ENCODE measurements at regions not wholly inside any gene's neighbourhood (a gene's known extent, or its start where the extent isn't known, plus 50 kb on each side); places are given as distances from the start of the nearest gene placed in this dataset.

DNA sequence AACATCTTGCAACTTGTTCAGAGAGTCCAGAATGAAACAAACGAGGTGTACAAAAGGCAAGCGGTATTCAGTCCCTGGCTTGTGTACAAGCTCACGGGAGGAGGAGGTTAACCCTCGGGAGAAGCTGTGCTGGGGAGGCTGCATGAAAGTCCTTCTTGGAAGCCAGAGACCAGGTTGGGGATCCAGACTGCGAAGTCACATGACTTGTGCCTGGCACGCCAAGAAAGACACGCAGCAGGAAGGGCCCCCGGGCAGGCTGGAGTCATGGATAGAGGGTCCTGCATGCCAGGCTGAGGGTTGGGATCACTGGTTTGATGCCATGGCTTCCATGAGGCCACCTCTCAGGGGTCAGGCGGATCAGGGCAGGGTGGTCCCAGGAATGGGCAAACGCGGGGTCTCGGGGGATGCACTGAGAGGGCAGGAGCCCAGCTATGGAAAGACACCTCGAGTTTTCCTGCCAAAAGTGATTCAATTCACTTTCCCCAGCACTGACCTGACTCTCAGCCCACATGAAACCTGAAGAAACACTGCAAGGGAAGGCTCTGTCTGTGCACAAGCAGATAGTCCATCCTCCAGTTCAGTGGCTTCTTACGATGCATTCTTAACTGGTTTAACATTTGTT, 79.4 kb downstream of the DLL1 start:
- POLR2A ChIA-PET, result no interaction called here
- H4K20me1 ChIP-seq (ENCODE audit: insufficient read depth), result no peaks in the 10 kb centered on the region

DNA sequence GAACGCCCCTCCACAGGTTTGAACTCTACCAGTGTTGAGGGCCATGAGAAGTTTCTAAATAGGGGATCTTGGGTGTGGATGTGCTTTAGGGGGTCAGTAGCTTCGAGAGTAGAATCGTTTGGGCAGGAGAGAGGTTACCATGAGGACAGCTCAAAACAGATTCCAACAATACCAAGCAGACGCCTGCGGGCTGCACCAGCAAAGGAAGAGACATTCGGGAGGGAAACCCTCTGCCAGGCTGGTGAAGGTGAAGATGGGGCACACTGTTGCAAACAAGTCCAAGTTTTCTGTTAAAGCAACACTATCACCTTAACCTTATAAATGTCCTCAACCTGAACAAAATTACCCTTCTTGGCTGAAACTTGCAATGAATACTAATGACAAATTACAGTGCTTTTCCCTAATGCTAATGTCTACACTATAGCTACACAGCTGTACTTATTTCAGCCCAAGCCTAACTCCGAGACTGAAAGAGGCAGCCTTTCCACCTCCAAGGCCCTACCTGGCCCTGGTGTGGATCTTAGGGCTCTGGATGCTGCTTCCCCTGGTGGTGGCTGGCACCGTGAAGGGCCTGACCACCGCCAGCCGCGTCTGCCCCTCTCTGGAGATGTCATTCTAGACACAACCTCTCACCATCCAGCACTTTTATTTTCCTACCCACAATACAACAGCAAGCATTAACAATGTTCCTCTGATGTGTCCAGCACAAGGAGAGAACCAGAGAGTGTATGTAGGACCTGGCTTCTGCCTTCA, 80.1 kb downstream of the DLL1 start:
- Histone ChIP-seq H4K20me1 (ENCODE audit: insufficient read depth) (no peaks in the 10 kb centered on the region), H3K4me1 (ENCODE audit: control insufficient read depth in 1 of 2, insufficient read depth in 2 of 2, low read depth in 1 of 2, low read length in 1 of 2) (peaks cover 0 to 12% of the 10 kb centered on the region in 2 experiments; a peak in 1 of 4 replicates), H3K79me2 (ENCODE audit: insufficient read depth) (no peaks in the 10 kb centered on the region), H3K4me2 (no peak overlapping the region), H3K36me3 (replicated peaks in 1 of 2; ENCODE audit: control insufficient read depth in 1 of 2, insufficient read depth in 2 of 2, low read length in 1 of 2) (no peaks in the 10 kb centered on the region), H2AFZ (ENCODE audit: low read depth) (no peak overlapping the region), H3F3A (replicated peaks; ENCODE audit: insufficient read depth) (no peaks in the 10 kb centered on the region), H3K27ac (ENCODE audit: low read depth in 2 of 2, low read length in 1 of 2) (no peak overlapping the region), H3K27me3 (ENCODE audit: insufficient read depth) (no peaks in the 10 kb centered on the region), H3K9me2 (no peaks in the 10 kb centered on the region), H3K9ac (no peak overlapping the region), H3K4me3 (ENCODE audit: low read depth in 2 of 2, low read length in 1 of 2) (no peak overlapping the region), H3K9me3 (no peaks in the 10 kb centered on the region)
- ChIA-PET CTCF (no interaction called here), POLR2A (no interaction called here)
- DNase-seq, result peak; percentile 13
- WGBS (ENCODE audit: low lambda C conversion rate), result 45% methylated on average over 11 of the region's 11 CpGs
- TF ChIP-seq YY1 (IDR thresholded peaks at IDR 0.05; ENCODE audit: low read depth), result no peak
- TF ChIP-seq CHD2 (IDR thresholded peaks at IDR 0.05; ENCODE audit: low read length, partially characterized antibody), result no peak
- no peak for TF ChIP-seq TEAD4 (IDR thresholded peaks at IDR 0.05; ENCODE audit: borderline replicate concordance, insufficient read depth)
- TF ChIP-seq, protein P1, sequence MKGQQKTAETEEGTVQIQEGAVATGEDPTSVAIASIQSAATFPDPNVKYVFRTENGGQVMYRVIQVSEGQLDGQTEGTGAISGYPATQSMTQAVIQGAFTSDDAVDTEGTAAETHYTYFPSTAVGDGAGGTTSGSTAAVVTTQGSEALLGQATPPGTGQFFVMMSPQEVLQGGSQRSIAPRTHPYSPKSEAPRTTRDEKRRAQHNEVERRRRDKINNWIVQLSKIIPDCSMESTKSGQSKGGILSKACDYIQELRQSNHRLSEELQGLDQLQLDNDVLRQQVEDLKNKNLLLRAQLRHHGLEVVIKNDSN (IDR thresholded peaks at IDR 0.05; ENCODE audit: borderline replicate concordance, low read depth), result no peak
- TF ChIP-seq MEF2A (IDR thresholded peaks at IDR 0.05; ENCODE audit: borderline replicate concordance, low read depth), result no peak
- TF ChIP-seq RXRA (IDR thresholded peaks at IDR 0.05; ENCODE audit: borderline replicate concordance, low read depth), result no peak
- TF ChIP-seq, protein P2, sequence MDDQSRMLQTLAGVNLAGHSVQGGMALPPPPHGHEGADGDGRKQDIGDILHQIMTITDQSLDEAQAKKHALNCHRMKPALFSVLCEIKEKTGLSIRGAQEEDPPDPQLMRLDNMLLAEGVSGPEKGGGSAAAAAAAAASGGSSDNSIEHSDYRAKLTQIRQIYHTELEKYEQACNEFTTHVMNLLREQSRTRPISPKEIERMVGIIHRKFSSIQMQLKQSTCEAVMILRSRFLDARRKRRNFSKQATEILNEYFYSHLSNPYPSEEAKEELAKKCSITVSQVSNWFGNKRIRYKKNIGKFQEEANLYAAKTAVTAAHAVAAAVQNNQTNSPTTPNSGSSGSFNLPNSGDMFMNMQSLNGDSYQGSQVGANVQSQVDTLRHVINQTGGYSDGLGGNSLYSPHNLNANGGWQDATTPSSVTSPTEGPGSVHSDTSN (IDR thresholded peaks at IDR 0.05), result no peak
- no peak for TF ChIP-seq TCF12 (IDR thresholded peaks at IDR 0.05)
- no peak for TF ChIP-seq GATA2 (CRISPR knock-in tag; IDR thresholded peaks at IDR 0.05)
- TF ChIP-seq, protein P3, sequence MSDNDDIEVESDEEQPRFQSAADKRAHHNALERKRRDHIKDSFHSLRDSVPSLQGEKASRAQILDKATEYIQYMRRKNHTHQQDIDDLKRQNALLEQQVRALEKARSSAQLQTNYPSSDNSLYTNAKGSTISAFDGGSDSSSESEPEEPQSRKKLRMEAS (IDR thresholded peaks at IDR 0.05; ENCODE audit: low read depth), result no peak
- no peak for TF ChIP-seq RCOR1 (IDR thresholded peaks at IDR 0.05; ENCODE audit: low read length)

More for the DNA sequence above, 79.4 kb downstream of the DLL1 start:
- TF ChIP-seq GABPA (IDR thresholded peaks at IDR 0.05; ENCODE audit: low read depth) (no peak), SIN3A (IDR thresholded peaks at IDR 0.05; ENCODE audit: borderline replicate concordance, low read depth, low read length) (no peak), TEAD4 (IDR thresholded peaks at IDR 0.05; ENCODE audit: borderline replicate concordance, insufficient read depth) (no peak), POLR2AphosphoS5 (IDR thresholded peaks at IDR 0.05; ENCODE audit: low read depth, low read length) (no peak), CHD2 (IDR thresholded peaks at IDR 0.05; ENCODE audit: low read length, partially characterized antibody) (no peak), JUND (IDR thresholded peaks at IDR 0.05) (no peak), FOSL2 (IDR thresholded peaks at IDR 0.05; ENCODE audit: borderline replicate concordance, low read depth) (no peak), GATA2 (CRISPR knock-in tag; IDR thresholded peaks at IDR 0.05) (no peak), SMC3 (IDR thresholded peaks at IDR 0.05; ENCODE audit: low read depth, low read length) (no peak), TCF12 (IDR thresholded peaks at IDR 0.05) (no peak), YY1 (IDR thresholded peaks at IDR 0.05; ENCODE audit: low read depth) (no peak), FOXM1 (IDR thresholded peaks at IDR 0.05; ENCODE audit: low read depth) (no peak), RXRA (IDR thresholded peaks at IDR 0.05; ENCODE audit: borderline replicate concordance, low read depth) (no peak)
- TF ChIP-seq, protein P4, sequence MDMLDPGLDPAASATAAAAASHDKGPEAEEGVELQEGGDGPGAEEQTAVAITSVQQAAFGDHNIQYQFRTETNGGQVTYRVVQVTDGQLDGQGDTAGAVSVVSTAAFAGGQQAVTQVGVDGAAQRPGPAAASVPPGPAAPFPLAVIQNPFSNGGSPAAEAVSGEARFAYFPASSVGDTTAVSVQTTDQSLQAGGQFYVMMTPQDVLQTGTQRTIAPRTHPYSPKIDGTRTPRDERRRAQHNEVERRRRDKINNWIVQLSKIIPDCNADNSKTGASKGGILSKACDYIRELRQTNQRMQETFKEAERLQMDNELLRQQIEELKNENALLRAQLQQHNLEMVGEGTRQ (IDR thresholded peaks at IDR 0.05; ENCODE audit: borderline replicate concordance, low read depth, low read length), result no peak
- TF ChIP-seq, protein P5, sequence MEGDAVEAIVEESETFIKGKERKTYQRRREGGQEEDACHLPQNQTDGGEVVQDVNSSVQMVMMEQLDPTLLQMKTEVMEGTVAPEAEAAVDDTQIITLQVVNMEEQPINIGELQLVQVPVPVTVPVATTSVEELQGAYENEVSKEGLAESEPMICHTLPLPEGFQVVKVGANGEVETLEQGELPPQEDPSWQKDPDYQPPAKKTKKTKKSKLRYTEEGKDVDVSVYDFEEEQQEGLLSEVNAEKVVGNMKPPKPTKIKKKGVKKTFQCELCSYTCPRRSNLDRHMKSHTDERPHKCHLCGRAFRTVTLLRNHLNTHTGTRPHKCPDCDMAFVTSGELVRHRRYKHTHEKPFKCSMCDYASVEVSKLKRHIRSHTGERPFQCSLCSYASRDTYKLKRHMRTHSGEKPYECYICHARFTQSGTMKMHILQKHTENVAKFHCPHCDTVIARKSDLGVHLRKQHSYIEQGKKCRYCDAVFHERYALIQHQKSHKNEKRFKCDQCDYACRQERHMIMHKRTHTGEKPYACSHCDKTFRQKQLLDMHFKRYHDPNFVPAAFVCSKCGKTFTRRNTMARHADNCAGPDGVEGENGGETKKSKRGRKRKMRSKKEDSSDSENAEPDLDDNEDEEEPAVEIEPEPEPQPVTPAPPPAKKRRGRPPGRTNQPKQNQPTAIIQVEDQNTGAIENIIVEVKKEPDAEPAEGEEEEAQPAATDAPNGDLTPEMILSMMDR (IDR thresholded peaks at IDR 0.05), result no peak
- TF ChIP-seq, protein P1 (IDR thresholded peaks at IDR 0.05; ENCODE audit: borderline replicate concordance, low read depth), result no peak
- H3K9me2 ChIP-seq, result no peaks in the 10 kb centered on the region
- H3K9me3 ChIP-seq, result no peaks in the 10 kb centered on the region
- H3K27me3 ChIP-seq (ENCODE audit: insufficient read depth), result no peaks in the 10 kb centered on the region
- 31% methylated on average over 11 of the region's 14 CpGs for WGBS (ENCODE audit: low lambda C conversion rate)
- H3K4me3 ChIP-seq (ENCODE audit: low read depth in 2 of 2, low read length in 1 of 2), result no peak overlapping the region
- CTCF ChIA-PET, result no interaction called here
- no peak overlapping the region for H3K9ac ChIP-seq
- H2AFZ ChIP-seq (ENCODE audit: low read depth), result no peak overlapping the region
- DNase-seq, result peak; percentile 12
- H3K79me2 ChIP-seq (ENCODE audit: insufficient read depth), result no peaks in the 10 kb centered on the region
- H3K27ac ChIP-seq (ENCODE audit: low read depth in 2 of 2, low read length in 1 of 2), result no peak overlapping the region
- peaks cover 0 to 12% of the 10 kb centered on the region in 2 experiments; a peak in 1 of 4 replicates for H3K4me1 ChIP-seq (ENCODE audit: control insufficient read depth in 1 of 2, insufficient read depth in 2 of 2, low read depth in 1 of 2, low read length in 1 of 2)
- H3F3A ChIP-seq (replicated peaks; ENCODE audit: insufficient read depth), result no peaks in the 10 kb centered on the region
- H3K36me3 ChIP-seq (replicated peaks in 1 of 2; ENCODE audit: control insufficient read depth in 1 of 2, insufficient read depth in 2 of 2, low read length in 1 of 2), result no peaks in the 10 kb centered on the region
- no peak overlapping the region for H3K4me2 ChIP-seq

Measured in SK-N-SH (cell line).